ENCODE measurements at regions not wholly inside any gene's neighbourhood (a gene's known extent, or its start where the extent isn't known, plus 50 kb on each side); places are given as distances from the start of the nearest gene placed in this dataset.

GRCh38 chr3:177300842-177301241 is 103.6 kb upstream of the TBL1XR1 start:
- no peak for DNase-seq (ENCODE audit: low spot score)

DNA sequence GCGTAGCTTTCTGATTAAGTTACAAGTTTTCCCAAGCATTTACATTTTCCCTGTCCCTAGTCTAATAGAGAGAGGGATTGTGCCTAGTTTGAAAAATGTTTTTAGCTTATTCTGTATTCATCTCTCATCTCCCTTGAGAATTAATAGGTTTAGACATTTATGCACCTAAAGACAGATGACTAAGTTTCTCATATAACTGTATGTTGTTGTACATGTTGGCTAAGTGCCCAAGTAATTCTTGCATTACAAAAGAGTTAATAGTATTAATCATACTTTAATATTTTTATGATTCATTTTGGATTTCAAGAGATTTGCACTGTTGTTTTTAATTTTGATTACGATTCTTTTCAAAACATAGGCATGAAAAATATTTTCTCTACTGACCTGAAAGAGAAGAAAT is 109.0 kb upstream of the TBL1XR1 start:
- DNase-seq (ENCODE audit: low spot score): no peak

GRCh38 chr3:177307391-177307790 is 110.1 kb upstream of the TBL1XR1 start:
- no peak for DNase-seq (ENCODE audit: low spot score)

DNA sequence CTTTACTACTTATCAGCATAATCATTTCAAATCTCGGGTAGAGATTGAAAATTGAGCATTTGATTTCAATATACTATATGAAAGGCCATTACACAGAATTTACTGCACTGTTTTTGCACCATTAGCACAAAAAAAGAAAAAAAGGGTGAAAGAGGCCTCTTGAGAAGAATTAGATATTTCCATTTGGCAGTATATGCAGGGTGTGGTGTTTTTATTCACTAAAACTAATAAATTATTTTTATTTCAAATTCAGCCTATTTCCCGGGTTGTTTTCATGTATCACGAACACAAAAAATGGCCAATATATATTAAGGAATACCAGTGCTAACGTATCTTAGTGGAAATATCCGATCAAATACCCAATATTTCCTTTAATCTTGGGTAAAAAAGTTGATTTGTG is 110.5 kb upstream of the TBL1XR1 start:
- no peak for DNase-seq (ENCODE audit: low spot score)

DNA sequence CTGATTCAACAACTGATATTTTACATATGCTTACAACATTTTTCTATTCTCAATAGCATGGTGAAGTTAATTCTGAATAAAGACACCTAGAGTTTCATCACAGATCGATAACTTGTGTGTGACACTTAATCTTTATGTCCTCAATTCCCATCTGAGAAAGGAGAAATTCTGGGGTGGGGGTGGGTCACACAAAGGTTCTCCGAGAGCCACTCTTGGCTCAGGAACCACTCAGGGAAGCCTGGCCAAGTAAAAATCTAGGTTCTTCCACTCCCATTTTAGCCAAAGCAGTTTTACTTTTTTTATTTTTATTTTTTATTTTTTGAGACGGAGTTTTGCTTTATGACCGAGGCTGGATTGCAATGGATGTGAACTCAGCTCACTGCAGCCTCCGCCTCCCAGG is 111.0 kb upstream of the TBL1XR1 start:
- DNase-seq (ENCODE audit: low spot score): no peak

DNA sequence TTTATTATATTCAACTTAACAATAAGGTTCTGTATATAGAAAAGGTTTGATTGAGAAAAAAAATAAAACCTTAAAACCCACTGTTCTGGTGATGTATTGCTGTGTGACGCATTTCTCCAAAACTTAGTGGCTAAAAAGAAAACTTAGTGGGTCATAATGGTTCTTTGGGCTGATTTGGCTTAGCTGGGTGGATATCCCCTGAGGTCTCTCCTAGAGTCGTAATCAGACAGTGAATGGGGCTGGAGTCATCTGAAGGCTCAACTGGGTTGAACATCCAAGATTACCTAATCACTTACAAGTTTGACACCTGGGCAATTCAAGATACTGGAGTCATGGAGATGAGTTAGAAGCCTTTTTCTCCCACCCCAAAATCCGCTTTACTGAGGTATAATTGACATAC is 111.6 kb upstream of the TBL1XR1 start:
- no peak for DNase-seq (ENCODE audit: low spot score)

GRCh38 chr3:177312491-177312890 is 115.2 kb upstream of the TBL1XR1 start:
- DNase-seq (ENCODE audit: low spot score): no peak

- no peak for DNase-seq (ENCODE audit: low spot score)
These were observed 117.6 kb upstream of the TBL1XR1 start for GRCh38 chr3:177314897-177315296.

GRCh38 chr3:177317247-177317646 is 120.0 kb upstream of the TBL1XR1 start:
- no peak for DNase-seq (ENCODE audit: low spot score)

GRCh38 chr3:177318559-177318958 is 121.3 kb upstream of the TBL1XR1 start:
- DNase-seq (ENCODE audit: low spot score): no peak

DNA sequence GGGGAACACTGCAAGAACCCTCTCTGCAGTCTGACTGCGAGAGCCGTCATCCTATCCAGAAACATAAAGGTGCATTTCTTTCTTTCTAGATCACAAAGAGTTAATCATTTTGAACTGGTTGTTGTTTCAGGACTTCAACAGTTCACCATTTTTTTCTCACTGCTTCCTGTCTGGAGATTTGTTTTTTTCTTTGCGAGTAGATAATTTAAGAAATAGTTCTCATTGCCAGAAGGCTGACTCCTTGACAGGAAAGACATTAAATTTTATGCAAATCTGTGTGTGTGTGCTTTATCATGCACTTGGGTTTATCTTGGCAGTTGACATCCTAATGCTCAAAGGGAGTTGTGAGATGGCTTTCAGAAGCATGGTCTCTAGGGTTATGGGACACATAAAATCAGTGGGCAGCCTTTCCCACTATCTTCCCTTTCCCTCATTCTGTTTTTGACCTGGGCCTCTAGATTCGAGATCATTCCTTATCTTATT is 123.5 kb upstream of the TBL1XR1 start:
- DNase-seq (ENCODE audit: low spot score): no peak

GRCh38 chr3:177321819-177322218 is 124.5 kb upstream of the TBL1XR1 start:
- no peak for DNase-seq (ENCODE audit: low spot score)

GRCh38 chr3:177322881-177323280 is 125.6 kb upstream of the TBL1XR1 start:
- DNase-seq (ENCODE audit: low spot score): no peak

- no peak for DNase-seq (ENCODE audit: low spot score)
These were observed 132.6 kb upstream of the TBL1XR1 start for GRCh38 chr3:177329854-177330253.

DNA sequence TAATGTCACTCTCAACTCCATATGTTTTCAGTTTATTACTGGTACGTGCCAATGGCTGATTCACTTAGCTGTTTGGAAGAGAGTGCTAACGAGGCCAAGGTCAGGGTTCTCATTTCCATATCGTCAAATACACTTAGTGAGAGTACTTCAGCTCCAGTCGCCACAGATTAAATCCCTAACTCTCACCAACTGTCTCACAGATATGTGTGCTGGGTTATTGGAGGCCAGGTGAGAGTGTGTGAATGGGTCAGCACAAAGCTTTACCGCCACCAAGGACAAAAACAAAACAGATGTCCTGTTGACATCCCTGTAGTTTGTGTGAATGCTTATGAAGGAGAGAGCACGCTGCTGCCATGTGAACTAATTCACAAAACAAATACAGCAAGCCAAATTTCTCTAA is 133.5 kb upstream of the TBL1XR1 start:
- DNase-seq (ENCODE audit: low spot score): no peak

- DNase-seq (ENCODE audit: low spot score): no peak
These were observed 134.0 kb upstream of the TBL1XR1 start for GRCh38 chr3:177331203-177331835.

DNA sequence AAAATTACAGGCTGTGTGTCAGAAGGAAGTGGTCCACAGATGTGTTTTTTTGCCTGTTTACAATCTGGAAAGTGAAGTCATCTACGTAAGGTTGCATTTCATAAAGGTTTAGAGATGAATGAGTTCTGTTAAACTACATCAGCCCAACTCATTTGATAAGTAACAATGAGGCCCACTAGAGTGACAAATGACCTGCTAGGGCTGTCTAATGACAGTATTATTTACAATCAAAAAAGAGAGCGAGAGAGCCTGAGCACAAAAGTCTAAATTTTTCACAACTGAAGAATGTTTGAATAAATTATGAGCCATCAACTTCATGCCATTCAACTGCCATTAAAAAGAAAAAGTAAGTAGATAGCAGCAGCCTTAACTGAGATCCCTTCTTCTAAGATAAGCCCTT is 135.7 kb upstream of the TBL1XR1 start:
- no peak for DNase-seq (ENCODE audit: low spot score)

- DNase-seq (ENCODE audit: low spot score): no peak
These were observed 136.5 kb upstream of the TBL1XR1 start for GRCh38 chr3:177333533-177334520.

- no peak for DNase-seq (ENCODE audit: low spot score)
These were observed 137.5 kb upstream of the TBL1XR1 start for GRCh38 chr3:177334803-177335202.

GRCh38 chr3:177335728-177336127 is 138.4 kb upstream of the TBL1XR1 start:
- DNase-seq (ENCODE audit: low spot score): no peak

GRCh38 chr3:177336873-177337450 is 139.7 kb upstream of the TBL1XR1 start:
- DNase-seq (ENCODE audit: low spot score): no peak

DNA sequence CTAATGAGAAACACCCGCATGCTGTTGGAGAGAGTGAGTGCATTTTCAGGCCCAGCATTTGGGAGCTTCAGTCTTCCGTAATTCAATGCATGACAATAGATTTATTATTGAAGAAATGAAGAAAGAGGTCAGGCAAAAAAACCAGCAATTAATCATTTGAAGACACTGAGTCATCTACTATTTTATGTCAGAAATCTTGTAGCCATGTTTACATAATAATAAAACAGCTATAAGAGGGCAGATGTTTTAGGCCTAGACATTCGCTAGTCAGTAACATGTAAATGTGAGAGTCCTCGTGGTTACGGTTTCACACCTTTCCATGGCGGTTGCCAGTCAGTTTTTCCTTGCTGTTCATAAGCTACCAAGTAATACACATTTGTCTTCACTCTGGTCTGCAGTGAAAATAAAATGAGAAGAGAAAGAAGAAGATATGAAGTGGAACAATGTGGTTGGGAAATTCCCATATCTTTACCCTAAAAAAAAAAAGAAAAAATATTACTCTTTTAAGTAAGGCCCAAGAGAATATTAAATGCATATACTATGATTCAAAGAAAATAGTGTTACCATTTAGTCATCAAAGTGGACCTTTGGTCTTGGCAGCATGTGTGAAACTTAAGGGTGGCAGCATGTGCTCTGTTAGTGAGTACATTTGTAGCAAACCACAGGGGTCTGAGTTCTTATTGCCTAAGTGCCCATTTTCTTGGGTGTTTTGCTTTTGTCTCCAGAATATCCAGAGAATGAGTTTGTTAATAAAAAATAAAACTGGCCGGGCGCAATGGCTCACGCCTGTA is 140.5 kb upstream of the TBL1XR1 start:
- no peak for DNase-seq (ENCODE audit: low spot score)

Data from left forelimb (tissue), 1 donor.